ENCODE measurements at regions not wholly inside any gene's neighbourhood (a gene's known extent, or its start where the extent isn't known, plus 50 kb on each side); places are given as distances from the start of the nearest gene placed in this dataset.
A peak's percentile ranks its signal among the peaks of the same experiment; 100 is the strongest.
"Not testable (repeated sequence)": the region's sequence is repeated elsewhere in the genome, so short reads cannot be mapped to it uniquely, and the experiment has no call there.

- no peak for DNase-seq (ENCODE audit: low spot score)
These were observed 317.0 kb upstream of the ADCY2 start for GRCh38 chr5:7078901-7079300.

- no peak for DNase-seq (ENCODE audit: low spot score)
These were observed 315.4 kb upstream of the ADCY2 start for GRCh38 chr5:7080501-7080900.

- no peak for DNase-seq (ENCODE audit: low spot score)
These were observed 308.1 kb upstream of the ADCY2 start for GRCh38 chr5:7087719-7088297.

GRCh38 chr5:7088849-7089248, 307.1 kb upstream of the ADCY2 start:
- no peak for DNase-seq (ENCODE audit: low spot score)

GRCh38 chr5:7094626-7095025, 301.3 kb upstream of the ADCY2 start:
- DNase-seq (ENCODE audit: low spot score) = no peak

GRCh38 chr5:7096294-7096693, 299.6 kb upstream of the ADCY2 start:
- no peak for DNase-seq (ENCODE audit: low spot score)

- DNase-seq (ENCODE audit: low spot score) = no peak
These were observed 290.6 kb upstream of the ADCY2 start for GRCh38 chr5:7105358-7105757.

GRCh38 chr5:7117961-7118360, 278.0 kb upstream of the ADCY2 start:
- no peak for DNase-seq (ENCODE audit: low spot score)

GRCh38 chr5:7131680-7132079, 264.3 kb upstream of the ADCY2 start:
- DNase-seq (ENCODE audit: low spot score) = no peak

GRCh38 chr5:7146886-7147285, 249.1 kb upstream of the ADCY2 start:
- DNase-seq (ENCODE audit: low spot score) = peak; percentile 40

GRCh38 chr5:7157083-7157482, 238.9 kb upstream of the ADCY2 start:
- DNase-seq (ENCODE audit: low spot score) = no peak

- DNase-seq (ENCODE audit: low spot score) = no peak
These were observed 226.6 kb upstream of the ADCY2 start for GRCh38 chr5:7169240-7169878.

- DNase-seq (ENCODE audit: low spot score) = not testable (repeated sequence)
These were observed 225.2 kb upstream of the ADCY2 start for GRCh38 chr5:7170785-7171184.

GRCh38 chr5:7179364-7179763, 216.6 kb upstream of the ADCY2 start:
- DNase-seq (ENCODE audit: low spot score) = no peak

- peak; percentile 12 for DNase-seq (ENCODE audit: low spot score)
These were observed 214.1 kb upstream of the ADCY2 start for GRCh38 chr5:7181841-7182240.

GRCh38 chr5:7185742-7186141, 210.2 kb upstream of the ADCY2 start:
- no peak for DNase-seq (ENCODE audit: low spot score)

GRCh38 chr5:7186818-7187217, 209.1 kb upstream of the ADCY2 start:
- DNase-seq (ENCODE audit: low spot score) = no peak

- no peak for DNase-seq (ENCODE audit: low spot score)
These were observed 205.2 kb upstream of the ADCY2 start for GRCh38 chr5:7190712-7191250.

GRCh38 chr5:7192016-7192415, 203.9 kb upstream of the ADCY2 start:
- DNase-seq (ENCODE audit: low spot score) = no peak

- no peak for DNase-seq (ENCODE audit: low spot score)
These were observed 193.1 kb upstream of the ADCY2 start for GRCh38 chr5:7202846-7203245.

- DNase-seq (ENCODE audit: low spot score) = no peak
These were observed 188.0 kb upstream of the ADCY2 start for GRCh38 chr5:7207979-7208378.

- DNase-seq (ENCODE audit: low spot score) = no peak
These were observed 187.0 kb upstream of the ADCY2 start for GRCh38 chr5:7208938-7209337.

GRCh38 chr5:7209658-7210057, 186.3 kb upstream of the ADCY2 start:
- no peak for DNase-seq (ENCODE audit: low spot score)

- no peak for DNase-seq (ENCODE audit: low spot score)
These were observed 185.4 kb upstream of the ADCY2 start for GRCh38 chr5:7210549-7210948.

Measured in mucosa of gallbladder (tissue), 1 donor.